Hepatocyte (in vitro differentiated cells): ENCODE measurements at regions not wholly inside any gene's neighbourhood (a gene's known extent, or its start where the extent isn't known, plus 50 kb on each side); places are given as distances from the start of the nearest gene placed in this dataset.

Experiments used
- EZH2 ChIP-seq: fragments of 200-600 bp; sonication (generic); IDR thresholded peaks from 2 replicates; pipeline ENCODE4 v1.6.1; 2016; ENCODE audit warnings: antibody characterized with exemption, mild to moderate bottlenecking, borderline replicate concordance
- EZH2phosphoT487 ChIP-seq: fragments of 200-600 bp; sonication (generic); IDR thresholded peaks from one replicate; pipeline ENCODE4 v1.6.1; 2018; ENCODE audit warnings: antibody characterized with exemption, mild to moderate bottlenecking, low read depth, moderate library complexity; ENCODE audit not compliant: unreplicated experiment, severe bottlenecking
- TF ChIP-seq, protein P1 (sequence below): fragments of 200-600 bp; sonication (generic); IDR thresholded peaks from 2 replicates; pipeline ENCODE4 v1.5.1; 2016; ENCODE audit warnings: antibody characterized with exemption, mild to moderate bottlenecking; ENCODE audit not compliant: poor library complexity

DNA sequence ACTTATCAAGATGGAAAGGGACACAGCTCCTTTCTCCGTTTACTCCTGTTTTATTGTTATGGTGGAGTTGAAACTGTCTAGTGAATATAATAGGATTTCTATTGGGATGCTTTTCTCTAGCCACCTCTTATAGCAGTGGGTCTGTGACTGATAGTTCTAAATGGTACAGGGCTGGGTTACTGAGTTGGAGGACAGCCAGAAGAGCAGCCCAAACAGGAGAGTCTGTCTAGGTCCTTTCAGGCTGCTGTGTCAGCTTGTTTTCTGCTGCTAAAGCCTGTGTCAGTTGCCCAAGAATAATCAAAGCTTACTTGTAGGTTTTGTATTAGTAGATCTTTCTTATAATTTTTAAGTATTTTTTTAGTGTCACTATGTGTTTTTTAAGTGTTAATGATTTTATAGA, 356.0 kb upstream of the SEMA6A start:
- no peak for TF ChIP-seq EZH2phosphoT487
- TF ChIP-seq, protein P1, sequence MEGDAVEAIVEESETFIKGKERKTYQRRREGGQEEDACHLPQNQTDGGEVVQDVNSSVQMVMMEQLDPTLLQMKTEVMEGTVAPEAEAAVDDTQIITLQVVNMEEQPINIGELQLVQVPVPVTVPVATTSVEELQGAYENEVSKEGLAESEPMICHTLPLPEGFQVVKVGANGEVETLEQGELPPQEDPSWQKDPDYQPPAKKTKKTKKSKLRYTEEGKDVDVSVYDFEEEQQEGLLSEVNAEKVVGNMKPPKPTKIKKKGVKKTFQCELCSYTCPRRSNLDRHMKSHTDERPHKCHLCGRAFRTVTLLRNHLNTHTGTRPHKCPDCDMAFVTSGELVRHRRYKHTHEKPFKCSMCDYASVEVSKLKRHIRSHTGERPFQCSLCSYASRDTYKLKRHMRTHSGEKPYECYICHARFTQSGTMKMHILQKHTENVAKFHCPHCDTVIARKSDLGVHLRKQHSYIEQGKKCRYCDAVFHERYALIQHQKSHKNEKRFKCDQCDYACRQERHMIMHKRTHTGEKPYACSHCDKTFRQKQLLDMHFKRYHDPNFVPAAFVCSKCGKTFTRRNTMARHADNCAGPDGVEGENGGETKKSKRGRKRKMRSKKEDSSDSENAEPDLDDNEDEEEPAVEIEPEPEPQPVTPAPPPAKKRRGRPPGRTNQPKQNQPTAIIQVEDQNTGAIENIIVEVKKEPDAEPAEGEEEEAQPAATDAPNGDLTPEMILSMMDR, result no peak
- no peak for TF ChIP-seq EZH2
